IMR-90 (cell line): ENCODE measurements at regions not wholly inside any gene's neighbourhood (a gene's known extent, or its start where the extent isn't known, plus 50 kb on each side); places are given as distances from the start of the nearest gene placed in this dataset.

ENCODE experiments used
- ATAC-seq: fragments of 200-7000 bp; cut with Tn5 transposase; 2 replicates; pipeline ENCODE4 v1.9.1; 2020; ENCODE audit warnings: low read depth, mild to moderate bottlenecking, moderate library complexity
- BruUV-seq: library from RNA; stranded (reverse); fragments of 400-500 nt; replicated peaks from 2 replicates; lab custom pipeline; 2021; lab: Mats Ljungman, UMichigan
- CTCF ChIA-PET: fragments of 300-600 bp; formaldehyde crosslinking; extraction: SDS; loops from one replicate; lab custom pipeline; 2021; ENCODE audit warnings: antibody characterized with exemption; lab: Yijun Ruan, JAX
- POLR2A ChIA-PET: fragments of 300-600 bp; sonication (Branson Sonifier 250); formaldehyde crosslinking; loops from one replicate; lab custom pipeline; 2022; ENCODE audit warnings: antibody characterized with exemption; ENCODE audit not compliant: unreplicated experiment; lab: Charles Lee
- DNase-seq: peaks from one replicate; pipeline ENCODE4 v3.0.0; 2013
- H2AFZ ChIP-seq: replicated peaks from 2 replicates; pipeline ENCODE3; 2013; ENCODE audit warnings: low read length, mild to moderate bottlenecking; ENCODE audit not compliant: poor library complexity
- H2AK5ac ChIP-seq: 2 replicates; pipeline ENCODE4 v1.6.1; 2013; ENCODE audit warnings: low read depth, low read length, inconsistent platforms
- H2AK9ac ChIP-seq: replicated peaks from 2 replicates; pipeline ENCODE3; 2013; ENCODE audit warnings: mild to moderate bottlenecking, low read depth, low read length, moderate library complexity; ENCODE audit not compliant: poor library complexity
- H2BK120ac ChIP-seq: 2 replicates; pipeline ENCODE4 v1.6.1; 2013; ENCODE audit warnings: low read depth, low read length, inconsistent platforms
- H2BK15ac ChIP-seq: 3 replicates; pipeline ENCODE4 v1.6.1; 2013; ENCODE audit warnings: low read depth, low read length, inconsistent platforms
- H2BK20ac ChIP-seq: 2 replicates; pipeline ENCODE4 v1.6.1; 2013; ENCODE audit warnings: low read depth, mild to moderate bottlenecking, inconsistent platforms, low read length, moderate library complexity
- H2BK5ac ChIP-seq: 2 replicates; pipeline ENCODE4 v1.6.1; 2013; ENCODE audit warnings: mild to moderate bottlenecking, low read depth, low read length, inconsistent platforms; ENCODE audit not compliant: poor library complexity, severe bottlenecking
- H3K14ac ChIP-seq: replicated peaks from 2 replicates; pipeline ENCODE4 v1.6.1; 2013; ENCODE audit warnings: low read depth, low read length, inconsistent platforms
- H3K18ac ChIP-seq: 2 replicates; pipeline ENCODE4 v1.6.1; 2013; ENCODE audit warnings: low read depth, low read length, control low read depth
- H3K23ac ChIP-seq: 2 replicates; pipeline ENCODE4 v1.6.1; 2013; ENCODE audit warnings: low read depth, low read length, inconsistent platforms
- H3K27ac ChIP-seq: 2 replicates; pipeline ENCODE4 v1.5.1; 2013; ENCODE audit warnings: mild to moderate bottlenecking, control low read depth, low read length; ENCODE audit not compliant: insufficient read depth
- H3K27me3 ChIP-seq: 2 replicates; pipeline ENCODE4 v1.6.1; 2013; ENCODE audit warnings: low read length; ENCODE audit not compliant: control insufficient read depth, insufficient read depth
- H3K36me3 ChIP-seq: 2 replicates; pipeline ENCODE4 v1.6.1; 2013; ENCODE audit warnings: low read length, mixed read lengths; ENCODE audit not compliant: control insufficient read depth, insufficient read depth
- H3K4ac ChIP-seq: 2 replicates; pipeline ENCODE4 v1.6.1; 2013; ENCODE audit warnings: low read depth, low read length, inconsistent platforms
- H3K4me1 ChIP-seq: 2 replicates; pipeline ENCODE4 v1.6.1; 2013; ENCODE audit warnings: low read length, mixed read lengths; ENCODE audit not compliant: control insufficient read depth, insufficient read depth
- H3K4me2 ChIP-seq: 2 replicates; pipeline ENCODE4 v1.6.1; 2013; ENCODE audit warnings: low read depth, mild to moderate bottlenecking, control low read depth, low read length, moderate library complexity
- H3K4me3 ChIP-seq: 2 replicates; pipeline ENCODE4 v1.5.1; 2013; ENCODE audit warnings: low read depth, mild to moderate bottlenecking, control low read depth, low read length, moderate library complexity; ENCODE audit not compliant: insufficient read depth
- H3K56ac ChIP-seq: 2 replicates; pipeline ENCODE4 v1.6.1; 2013; ENCODE audit warnings: low read length, inconsistent platforms; ENCODE audit not compliant: insufficient read depth; ENCODE audit errors: extremely low read depth
- H3K79me1 ChIP-seq, 2 experiments: 2 replicates each; pipeline ENCODE4 v1.6.1; 2013; ENCODE audit warnings: low read length in 2 of 2, inconsistent platforms in 1 of 2, low read depth in 1 of 2
- H3K9ac ChIP-seq: 2 replicates; pipeline ENCODE4 v1.6.1; 2013; ENCODE audit warnings: low read depth, low read length, control low read depth
- H3K9me1 ChIP-seq: 2 replicates; pipeline ENCODE4 v1.6.1; 2013; ENCODE audit warnings: low read length, inconsistent platforms; ENCODE audit not compliant: insufficient read depth
- H3K9me3 ChIP-seq: 2 replicates; pipeline ENCODE4 v1.6.1; 2013; ENCODE audit warnings: low read length; ENCODE audit not compliant: control insufficient read depth, insufficient read depth
- H4K20me1 ChIP-seq: 2 replicates; pipeline ENCODE4 v1.6.1; 2013; ENCODE audit warnings: low read length, inconsistent platforms; ENCODE audit not compliant: insufficient read depth
- H4K5ac ChIP-seq: 2 replicates; pipeline ENCODE4 v1.6.1; 2013; ENCODE audit warnings: mild to moderate bottlenecking, low read depth, low read length, control low read depth
- H4K8ac ChIP-seq, 2 experiments: 2 replicates each; pipeline ENCODE4 v1.6.1; 2013; ENCODE audit warnings: low read depth in 2 of 2, low read length in 2 of 2, control low read depth in 1 of 2, inconsistent platforms in 1 of 2
- H4K91ac ChIP-seq: 2 replicates; pipeline ENCODE4 v1.6.1; 2013; ENCODE audit warnings: low read depth, low read length, inconsistent platforms; ENCODE audit not compliant: insufficient read depth
- BHLHE40 ChIP-seq: fragments of 150-350 bp; IDR thresholded peaks from 2 replicates; pipeline ENCODE4 v1.6.1; 2016; ENCODE audit warnings: mild to moderate bottlenecking, low read depth, low read length
- CEBPB ChIP-seq: IDR thresholded peaks from 2 replicates; pipeline ENCODE4 v1.6.1; 2012; ENCODE audit warnings: low read depth, low read length, improper control_type of control experiment
- CTCF ChIP-seq: conservative IDR thresholded peaks from 2 replicates; pipeline ENCODE4 v1.5.1; 2012; ENCODE audit warnings: mild to moderate bottlenecking, low read depth, low read length, improper control_type of control experiment
- ELK1 ChIP-seq: fragments of 150-350 bp; IDR thresholded peaks from 2 replicates; pipeline ENCODE4 v1.6.1; 2016; ENCODE audit warnings: low read depth, mild to moderate bottlenecking, low read length, moderate library complexity, borderline replicate concordance
- MAFK ChIP-seq: IDR thresholded peaks from 2 replicates; pipeline ENCODE4 v1.6.1; 2012; ENCODE audit warnings: low read depth, low read length, improper control_type of control experiment
- MAZ ChIP-seq: IDR thresholded peaks from 2 replicates; pipeline ENCODE4 v1.6.1; 2012; ENCODE audit warnings: low read depth, mild to moderate bottlenecking, low read length, improper control_type of control experiment, moderate library complexity, borderline replicate concordance
- MXI1 ChIP-seq: IDR thresholded peaks from 2 replicates; pipeline ENCODE4 v1.6.1; 2012; ENCODE audit warnings: low read depth, mild to moderate bottlenecking, low read length, moderate library complexity, borderline replicate concordance
- POLR2A ChIP-seq: IDR thresholded peaks from 2 replicates; pipeline ENCODE4 v1.6.1; 2012; ENCODE audit warnings: mild to moderate bottlenecking, low read depth, low read length
- RAD21 ChIP-seq: IDR thresholded peaks from 2 replicates; pipeline ENCODE4 v1.6.1; 2012; ENCODE audit warnings: low read length, improper control_type of control experiment
- RCOR1 ChIP-seq: IDR thresholded peaks from 2 replicates; pipeline ENCODE4 v1.6.1; 2012; ENCODE audit warnings: mild to moderate bottlenecking, low read length, improper control_type of control experiment; ENCODE audit not compliant: insufficient replicate concordance
- RFX5 ChIP-seq: IDR thresholded peaks from 2 replicates; pipeline ENCODE4 v1.8.0; 2012; ENCODE audit warnings: low read depth, mild to moderate bottlenecking, low read length, moderate library complexity
- SMC3 ChIP-seq: fragments of 150-350 bp; IDR thresholded peaks from 2 replicates; pipeline ENCODE4 v1.6.1; 2016; ENCODE audit warnings: low read depth, mild to moderate bottlenecking, antibody characterized with exemption, low read length, moderate library complexity
- USF2 ChIP-seq: fragments of 150-350 bp; IDR thresholded peaks from 2 replicates; pipeline ENCODE4 v1.6.1; 2017; ENCODE audit warnings: mild to moderate bottlenecking, antibody characterized with exemption, low read length, low read depth
- dilution Hi-C: fragments of 300-500 bp; cut with HindIII; formaldehyde crosslinking; loops from one replicate; pipeline ENCODE4 v1.14.3; 2018; ENCODE audit warnings: low sequenced_read_pairs; ENCODE audit not compliant: unreplicated experiment
- in situ Hi-C: fragments of 300-500 bp; cut with MboI; formaldehyde crosslinking; loops from 3 replicates; pipeline ENCODE4 v1.14.3; 2019; ENCODE audit warnings: low sequenced_read_pairs, inconsistent platforms, mixed read lengths
- intact Hi-C: fragments of 100-400 bp; cut with micrococcal nuclease; formaldehyde crosslinking; loops from 2 replicates; pipeline ENCODE4 v1.10.0; 2022

- no peak overlapping the region for H2AK9ac ChIP-seq
- no peak overlapping the region for H4K5ac ChIP-seq
- TF ChIP-seq POLR2A (no peak), MXI1 (no peak), ELK1 (no peak), BHLHE40 (no peak), MAFK (no peak), MAZ (no peak), CTCF (no peak), SMC3 (no peak), CEBPB (no peak), RAD21 (no peak), RFX5 (no peak), RCOR1 (no peak), USF2 (no peak)
- H3K27me3 ChIP-seq = no peaks in the 10 kb centered on the region
- no peak overlapping the region for H3K9ac ChIP-seq
- H2BK15ac ChIP-seq = no peak overlapping the region
- H2BK120ac ChIP-seq = no peak overlapping the region
- dilution Hi-C loops = no loop called here
- no peak for DNase-seq
- no peak overlapping the region for H4K91ac ChIP-seq
- no peak overlapping the region for H3K4me3 ChIP-seq
- H3K56ac ChIP-seq = no peak overlapping the region
- H3K4me1 ChIP-seq = no peaks in the 10 kb centered on the region
- H2AK5ac ChIP-seq = no peak overlapping the region
- no peaks in the 10 kb centered on the region for H3K79me1 ChIP-seq
- POLR2A ChIA-PET = no interaction called here
- H3K18ac ChIP-seq = no peak overlapping the region
- no TSS peak for BruUV-seq
- in situ Hi-C loops = no loop called here
- no peak overlapping the region for H2BK5ac ChIP-seq
- peaks cover 7% of the 10 kb centered on the region; the same call in 1 of the 2 replicates for H3K9me3 ChIP-seq
- no peak overlapping the region for H3K4ac ChIP-seq
- H2BK20ac ChIP-seq = no peak overlapping the region
- H3K4me2 ChIP-seq = no peak overlapping the region
- ATAC-seq = no peak
- intact Hi-C loops = no loop called here
- H4K20me1 ChIP-seq = no peaks in the 10 kb centered on the region
- no peaks in the 10 kb centered on the region for H3K9me1 ChIP-seq
- H3K36me3 ChIP-seq = no peaks in the 10 kb centered on the region
- no peak overlapping the region for H3K14ac ChIP-seq
- H2AFZ ChIP-seq = no peak overlapping the region
- no peak overlapping the region for H4K8ac ChIP-seq
- H3K27ac ChIP-seq = no peak overlapping the region
- CTCF ChIA-PET = no interaction called here
- H3K23ac ChIP-seq = no peak overlapping the region
Measured at GRCh38 chr5:161027763-161028162, 175.8 kb upstream of the ATP10B start.
